Glomerular endothelial cell (primary cell): ENCODE measurements at regions not wholly inside any gene's neighbourhood (a gene's known extent, or its start where the extent isn't known, plus 50 kb on each side); places are given as distances from the start of the nearest gene placed in this dataset.
A peak's percentile ranks its signal among the peaks of the same experiment; 100 is the strongest.
"Not testable (repeated sequence)": the region's sequence is repeated elsewhere in the genome, so short reads cannot be mapped to it uniquely, and the experiment has no call there.

ENCODE experiments used
- DNase-seq: peaks from one replicate; pipeline ENCODE4 v3.0.0-alpha.2; 2011; ENCODE audit warnings: low read depth, low spot score; ENCODE audit errors: extremely low read depth

- no peak for DNase-seq
These were observed 132.7 kb upstream of the DMRT1 start for GRCh38 chr9:708551-709432.

- DNase-seq = no peak
These were observed 130.3 kb upstream of the DMRT1 start for GRCh38 chr9:710951-711745.

GRCh38 chr9:711761-712553, 129.5 kb upstream of the DMRT1 start:
- no peak for DNase-seq

GRCh38 chr9:712643-713042, 128.9 kb upstream of the DMRT1 start:
- no peak for DNase-seq

GRCh38 chr9:713091-713490, 128.4 kb upstream of the DMRT1 start:
- no peak for DNase-seq

- no peak for DNase-seq
These were observed 126.8 kb upstream of the DMRT1 start for GRCh38 chr9:714675-715074.

GRCh38 chr9:715300-715699, 126.2 kb upstream of the DMRT1 start:
- DNase-seq = no peak

- DNase-seq = no peak
These were observed 125.6 kb upstream of the DMRT1 start for GRCh38 chr9:715743-716400.

GRCh38 chr9:717722-718121, 123.8 kb upstream of the DMRT1 start:
- no peak for DNase-seq

- DNase-seq = no peak
These were observed 121.1 kb upstream of the DMRT1 start for GRCh38 chr9:720239-720881.

- DNase-seq = no peak
These were observed 119.0 kb upstream of the DMRT1 start for GRCh38 chr9:722388-722980.

GRCh38 chr9:724461-724860, 117.0 kb upstream of the DMRT1 start:
- DNase-seq = not testable (repeated sequence)

- DNase-seq = no peak
These were observed 115.5 kb upstream of the DMRT1 start for GRCh38 chr9:726005-726404.

- DNase-seq = no peak
These were observed 113.7 kb upstream of the DMRT1 start for GRCh38 chr9:727767-728166.

- DNase-seq = no peak
These were observed 113.0 kb upstream of the DMRT1 start for GRCh38 chr9:728535-728934.

GRCh38 chr9:731474-731873, 110.0 kb upstream of the DMRT1 start:
- no peak for DNase-seq

- peak; percentile 77 for DNase-seq
These were observed 106.5 kb upstream of the DMRT1 start for GRCh38 chr9:734831-735511.

GRCh38 chr9:737400-738120, 103.9 kb upstream of the DMRT1 start:
- no peak for DNase-seq
